Pulmonary artery endothelial cell (primary cell): ENCODE measurements at regions not wholly inside any gene's neighbourhood (a gene's known extent, or its start where the extent isn't known, plus 50 kb on each side); places are given as distances from the start of the nearest gene placed in this dataset.
"Not testable (repeated sequence)": the region's sequence is repeated elsewhere in the genome, so short reads cannot be mapped to it uniquely, and the experiment has no call there.

Experiments used
- DNase-seq: peaks from one replicate; pipeline ENCODE4 v3.0.0-alpha.2; 2011; ENCODE audit warnings: low read depth, low spot score

DNA sequence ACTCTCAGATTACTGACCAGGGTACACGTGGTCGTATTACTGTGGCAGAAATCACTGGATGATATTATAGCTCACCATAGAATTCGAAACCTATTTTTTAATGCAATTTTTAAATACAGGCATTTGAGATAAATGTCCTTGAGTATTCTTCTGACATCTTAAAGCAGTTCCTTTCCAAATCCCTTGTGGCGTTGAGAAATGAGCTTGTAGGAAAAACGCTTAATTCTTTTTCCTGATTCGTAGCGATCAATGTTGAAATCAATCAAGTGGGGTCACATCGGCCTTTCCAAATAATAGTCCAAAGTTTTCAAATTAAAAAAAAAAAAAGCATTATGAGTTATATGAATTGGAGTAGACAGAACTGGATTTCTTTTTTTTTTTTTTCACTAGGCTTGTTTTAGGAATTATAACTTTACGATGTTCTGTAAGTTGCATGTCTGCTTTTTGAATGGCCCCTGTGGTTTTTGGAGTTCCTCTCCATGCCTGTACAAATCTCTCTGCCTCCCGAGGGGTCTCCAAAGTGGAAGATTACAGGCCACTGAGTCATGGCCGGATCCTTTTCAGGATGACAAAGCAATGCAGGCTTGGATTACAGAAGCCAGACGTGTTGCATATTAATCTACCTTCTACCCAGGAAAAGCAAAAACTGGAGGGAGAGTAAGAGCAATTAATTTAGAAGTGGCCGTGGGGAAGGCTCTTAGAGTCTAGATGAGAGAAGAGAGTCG, 226.1 kb downstream of the SHOX start:
- no peak for DNase-seq

DNA sequence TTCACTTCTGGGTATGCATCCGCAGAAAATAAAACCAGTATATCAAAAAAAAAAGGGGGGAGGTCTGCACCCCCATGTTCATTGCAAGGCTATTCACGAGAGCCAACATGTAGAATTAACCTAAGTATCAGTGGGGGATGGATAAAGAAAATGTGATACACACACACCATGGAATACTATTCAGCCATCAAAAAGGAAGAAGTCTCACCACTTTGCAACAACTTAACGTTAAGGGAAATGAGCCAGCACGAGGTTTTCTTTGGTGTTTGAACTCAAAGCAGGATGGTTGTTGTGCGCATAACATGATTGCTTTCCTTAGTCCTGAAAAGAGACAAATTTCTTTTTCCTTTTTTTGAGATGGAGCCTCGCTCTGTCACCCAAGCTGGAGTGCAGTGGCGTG, 222.7 kb downstream of the SHOX start:
- no peak for DNase-seq

- no peak for DNase-seq
These were observed 219.9 kb downstream of the SHOX start for GRCh38 chrX:850471-850916.

DNA sequence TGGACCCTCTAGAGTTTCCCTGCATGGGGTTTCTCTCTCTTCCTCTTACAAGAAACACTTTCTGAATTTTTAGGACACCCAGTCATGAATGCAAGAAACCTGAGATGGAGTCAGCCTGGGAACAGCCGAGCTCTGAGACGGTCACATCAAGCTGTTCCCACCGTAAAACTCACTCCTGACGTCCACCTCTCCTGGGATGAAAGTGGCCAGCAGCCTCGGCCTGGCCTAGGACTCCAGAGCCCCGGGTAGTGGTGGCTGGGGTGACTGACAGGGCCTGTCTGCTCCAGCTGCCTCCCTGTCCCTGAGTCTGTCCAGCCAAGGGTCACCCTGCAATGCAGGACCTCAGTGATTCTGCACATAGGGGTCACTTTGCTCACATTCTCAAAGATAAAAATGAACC, 217.8 kb downstream of the SHOX start:
- no peak for DNase-seq

- no peak for DNase-seq
These were observed 212.7 kb downstream of the SHOX start for GRCh38 chrX:843306-843705.

- no peak for DNase-seq
These were observed 210.0 kb downstream of the SHOX start for GRCh38 chrX:840556-840955.

- DNase-seq, result not testable (repeated sequence)
These were observed 208.1 kb downstream of the SHOX start for GRCh38 chrX:838666-839065.

DNA sequence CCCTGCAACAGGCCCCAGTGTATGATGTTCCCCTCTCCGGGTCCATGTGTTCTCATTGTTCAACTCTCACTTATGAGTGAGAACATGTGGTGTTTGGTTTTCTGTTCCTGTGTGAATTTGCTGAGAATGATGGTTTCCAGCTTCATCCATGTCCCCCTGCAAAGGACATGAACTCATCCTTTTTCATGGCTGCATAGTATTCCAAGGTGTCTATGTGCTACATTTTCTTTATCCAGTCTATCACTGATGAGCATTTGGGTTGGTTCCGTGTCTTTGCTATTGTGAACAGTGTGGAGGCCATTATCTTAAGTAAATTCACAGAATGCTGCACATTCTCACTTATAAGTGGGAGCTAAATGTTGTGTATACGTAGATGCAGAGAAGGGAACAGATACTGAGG, 205.3 kb downstream of the SHOX start:
- DNase-seq, result not testable (repeated sequence)

GRCh38 chrX:830532-830931, 199.9 kb downstream of the SHOX start:
- no peak for DNase-seq

- no peak for DNase-seq
These were observed 198.6 kb downstream of the SHOX start for GRCh38 chrX:829145-829544.

- no peak for DNase-seq
These were observed 197.9 kb downstream of the SHOX start for GRCh38 chrX:828411-828959.

DNA sequence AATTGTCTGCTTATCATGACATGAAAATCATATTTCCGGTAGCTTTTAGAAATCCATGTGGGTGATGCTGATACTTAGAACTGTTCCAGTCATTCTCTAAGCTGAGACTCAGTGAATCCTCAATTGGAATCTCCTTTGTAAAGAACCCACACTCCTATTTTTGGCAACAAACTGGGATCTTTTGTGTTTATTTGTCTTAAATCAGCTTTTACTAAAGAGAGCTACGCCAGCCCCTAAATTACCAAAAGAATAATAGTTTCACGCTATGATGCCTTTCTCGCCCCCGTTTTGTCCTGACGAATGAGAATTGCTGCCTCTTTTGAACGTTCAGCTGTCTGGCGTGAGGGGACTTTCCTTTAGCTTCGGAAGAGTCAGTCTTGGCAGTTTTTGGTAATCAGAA, 195.9 kb downstream of the SHOX start:
- DNase-seq, result no peak

GRCh38 chrX:825991-826390, 195.4 kb downstream of the SHOX start:
- DNase-seq, result no peak

GRCh38 chrX:823073-823472, 192.5 kb downstream of the SHOX start:
- DNase-seq, result not testable (repeated sequence)

GRCh38 chrX:821327-822107, 190.9 kb downstream of the SHOX start:
- DNase-seq, result no peak

DNA sequence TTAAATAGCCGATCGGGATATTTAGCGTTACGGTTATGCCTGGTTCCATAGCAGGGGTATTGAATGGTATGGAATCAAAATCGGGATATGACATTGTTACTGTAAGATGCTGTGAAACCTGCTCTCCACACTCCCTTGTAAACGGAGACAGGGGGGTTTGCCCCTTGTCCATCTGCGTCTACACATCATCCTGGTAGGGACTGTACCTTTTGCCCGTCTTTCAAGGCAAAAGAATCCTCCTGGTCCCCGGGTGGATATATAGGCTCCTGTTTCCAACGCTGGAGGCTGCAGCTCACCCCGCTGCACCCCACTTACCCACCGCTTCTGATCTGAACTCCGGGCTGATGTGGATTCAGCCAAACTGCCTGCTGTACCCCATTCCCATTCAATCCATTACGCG, 189.1 kb downstream of the SHOX start:
- DNase-seq, result no peak

GRCh38 chrX:817759-818300, 187.2 kb downstream of the SHOX start:
- DNase-seq, result no peak

DNA sequence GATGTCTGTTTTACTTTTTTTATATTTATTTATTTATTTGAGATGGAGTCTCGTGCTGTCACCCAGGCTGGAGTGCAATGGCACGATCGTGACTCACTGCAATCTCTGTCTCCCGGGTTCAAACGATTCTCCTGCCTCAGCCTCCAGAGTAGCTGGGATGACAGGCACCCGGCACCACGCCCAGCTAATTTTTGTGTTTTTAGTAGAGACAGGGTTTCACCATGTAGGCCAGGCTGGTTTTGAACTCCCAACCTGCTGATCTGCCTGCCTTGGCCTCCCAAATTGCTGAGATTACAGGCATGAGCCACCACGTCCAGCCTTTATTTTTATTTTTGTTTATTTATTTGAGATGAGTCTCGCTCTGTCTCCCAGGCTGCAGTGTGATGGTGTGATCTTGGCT, 186.6 kb downstream of the SHOX start:
- not testable (repeated sequence) for DNase-seq

DNA sequence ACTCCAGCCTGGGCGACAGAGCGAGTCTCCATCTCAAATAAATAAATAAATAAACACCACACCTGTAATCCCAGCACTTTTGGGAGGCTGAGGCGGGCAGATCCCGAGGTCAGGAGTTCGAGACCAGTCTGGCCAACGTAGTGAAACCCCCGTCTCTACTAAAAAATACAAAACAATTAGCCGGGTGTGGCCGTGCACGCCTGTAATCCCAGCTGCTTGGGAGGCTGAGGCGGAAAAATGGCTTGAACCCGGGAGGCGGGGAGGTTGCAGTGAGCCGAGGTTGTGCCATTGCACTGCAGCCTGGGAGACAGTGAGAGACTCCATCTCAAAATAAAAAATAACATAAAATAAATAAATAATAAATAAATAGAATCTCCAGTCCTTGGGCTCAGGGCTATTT, 185.8 kb downstream of the SHOX start:
- DNase-seq, result no peak

GRCh38 chrX:810186-810585, 179.6 kb downstream of the SHOX start:
- no peak for DNase-seq

DNA sequence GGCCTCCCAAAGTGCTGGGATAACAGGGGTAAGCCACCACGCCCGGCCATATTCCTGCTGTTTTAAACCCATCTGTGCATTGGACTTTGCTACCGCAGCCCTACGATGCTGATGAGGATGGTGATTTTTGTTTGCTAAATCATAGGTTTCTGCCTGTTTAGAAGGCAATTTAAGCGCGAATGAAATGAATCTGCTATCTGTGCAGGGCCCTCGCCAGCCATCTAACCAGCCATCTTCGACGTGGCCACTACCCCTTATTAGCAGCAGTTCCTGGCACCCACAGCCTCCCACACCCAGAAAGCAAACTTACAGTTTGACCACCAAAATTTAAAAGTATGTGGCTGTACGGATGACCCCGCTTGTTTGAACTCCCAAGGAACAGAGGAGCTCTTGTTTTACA, 178.5 kb downstream of the SHOX start:
- DNase-seq, result no peak

DNA sequence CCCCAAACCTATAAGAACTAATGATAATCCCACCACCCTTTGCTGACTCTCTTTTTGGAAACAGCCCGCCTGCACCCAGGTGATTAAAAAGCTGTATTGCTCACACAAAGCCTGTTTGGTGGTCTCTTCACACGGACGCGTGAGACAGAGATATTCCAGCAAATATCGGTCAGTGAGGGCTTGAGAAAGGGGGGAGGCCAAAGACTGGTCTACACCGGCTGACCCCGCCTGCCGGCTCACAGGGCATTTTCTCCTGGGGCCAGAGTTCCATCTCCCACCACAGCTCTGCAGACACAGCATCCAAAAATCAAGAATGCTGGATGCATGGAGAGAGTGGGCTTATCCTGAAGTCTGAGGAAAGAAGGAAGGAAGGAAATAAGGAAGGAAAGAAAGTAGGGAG, 176.0 kb downstream of the SHOX start:
- no peak for DNase-seq
